GM18505 (cell line): ENCODE measurements at regions not wholly inside any gene's neighbourhood (a gene's known extent, or its start where the extent isn't known, plus 50 kb on each side); places are given as distances from the start of the nearest gene placed in this dataset.

Source experiments
- ATAC-seq: cut with Tn5 transposase; IDR thresholded peaks from one replicate; pipeline ENCODE4 v1.9.1; 2021; ENCODE audit not compliant: unreplicated experiment
- POLR2A ChIP-seq: IDR thresholded peaks from 4 replicates; pipeline ENCODE4 v1.6.1; 2011; ENCODE audit warnings: borderline replicate concordance; ENCODE audit not compliant: insufficient read depth, insufficient read length; ENCODE audit errors: extremely low read depth

DNA sequence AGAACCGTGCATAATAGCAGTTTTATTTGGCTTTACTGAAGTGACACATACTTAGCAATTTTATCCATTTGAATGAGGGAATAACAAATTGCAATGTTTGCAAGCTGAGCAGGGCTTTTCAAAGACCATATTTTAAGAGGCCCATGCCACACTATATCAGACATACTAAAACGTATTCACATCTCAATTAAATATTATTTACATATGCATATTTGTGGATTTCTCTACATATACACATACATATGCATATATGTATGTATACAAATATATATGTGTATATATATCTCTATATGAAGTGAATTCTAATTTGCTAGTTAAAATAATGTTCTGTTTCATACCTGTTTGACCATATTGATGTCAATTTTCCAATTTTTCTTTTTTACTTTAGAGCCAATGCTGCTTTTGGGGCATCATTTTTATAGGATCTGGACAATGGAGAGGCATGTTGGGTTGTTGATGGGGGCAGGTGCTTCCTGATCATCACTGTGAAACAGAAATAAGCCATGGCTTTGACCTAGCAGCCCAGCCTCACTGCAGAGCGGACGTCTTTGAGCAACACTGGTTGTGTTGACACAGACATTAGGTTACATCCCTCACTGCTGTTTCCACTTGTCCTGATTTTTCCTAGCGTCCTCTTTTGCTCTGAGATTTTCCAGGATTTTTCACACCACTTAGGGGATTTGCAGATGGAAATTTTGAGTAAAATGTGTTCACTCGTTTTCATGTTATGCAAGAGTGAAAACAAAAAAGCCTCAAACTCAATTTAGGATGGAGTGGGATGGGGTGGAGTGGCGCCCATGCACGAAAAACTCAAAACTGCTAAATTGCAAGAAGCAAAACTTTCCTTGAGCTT, 56.9 kb downstream of the RDH14 start:
- no peak for TF ChIP-seq POLR2A
- no peak for ATAC-seq

DNA sequence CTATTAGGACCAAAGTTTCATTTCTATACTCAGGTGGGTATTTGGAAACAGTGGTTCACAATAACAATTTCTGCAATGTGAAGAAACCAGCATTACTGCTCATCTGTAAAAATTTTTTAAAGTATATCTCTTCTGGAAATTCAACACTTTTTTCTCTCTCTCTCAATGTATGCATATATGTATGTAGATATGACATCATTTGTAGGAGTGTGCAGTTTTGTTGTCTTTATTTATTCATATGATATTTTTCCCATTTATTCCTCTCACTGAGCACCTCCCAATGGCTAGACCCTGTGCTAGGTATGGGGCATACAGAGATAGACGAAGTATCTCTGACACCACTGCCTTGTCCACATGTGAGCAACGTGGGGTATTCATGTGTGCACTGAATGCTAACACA, 58.3 kb downstream of the RDH14 start:
- no peak for ATAC-seq
- TF ChIP-seq POLR2A, result no peak

DNA sequence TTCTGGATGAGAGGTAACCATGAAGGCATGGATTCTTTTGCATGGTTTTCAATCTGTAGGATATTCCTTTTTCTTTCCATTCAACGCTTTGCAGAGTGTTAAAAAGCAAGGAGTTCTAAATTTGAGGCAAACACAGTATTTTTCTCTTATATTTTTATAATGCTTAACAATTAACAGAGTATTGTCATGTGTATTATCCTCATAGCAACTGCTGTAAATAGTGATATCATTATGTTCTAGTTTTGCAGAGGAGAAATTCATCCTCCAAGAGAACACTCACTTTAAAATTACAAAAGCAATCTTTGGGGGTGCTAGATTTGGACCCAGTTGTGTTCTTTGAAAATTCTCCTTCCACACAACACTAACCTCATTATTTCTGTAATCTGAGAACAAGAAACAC, 58.7 kb downstream of the RDH14 start:
- TF ChIP-seq POLR2A, result no peak
- ATAC-seq, result no peak

DNA sequence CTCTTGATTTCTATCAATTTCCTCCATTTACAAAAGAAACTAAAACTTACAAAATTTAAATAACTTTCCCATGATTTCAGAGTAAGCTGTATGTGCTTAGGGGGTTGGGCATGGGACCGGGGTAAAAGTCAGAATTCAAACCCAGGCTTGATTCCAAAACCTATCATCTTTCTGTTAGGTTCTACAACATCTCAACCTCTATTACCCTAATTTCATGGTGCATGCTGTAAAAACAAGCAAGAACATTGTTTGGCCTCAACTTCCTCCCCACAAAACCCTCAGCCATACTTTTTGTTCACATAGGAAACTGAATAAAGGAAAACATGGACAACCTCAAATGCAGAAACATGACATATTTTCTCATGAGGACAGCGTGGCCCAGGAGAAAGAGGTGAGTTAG, 59.3 kb downstream of the RDH14 start:
- ATAC-seq, result no peak
- TF ChIP-seq POLR2A, result no peak

DNA sequence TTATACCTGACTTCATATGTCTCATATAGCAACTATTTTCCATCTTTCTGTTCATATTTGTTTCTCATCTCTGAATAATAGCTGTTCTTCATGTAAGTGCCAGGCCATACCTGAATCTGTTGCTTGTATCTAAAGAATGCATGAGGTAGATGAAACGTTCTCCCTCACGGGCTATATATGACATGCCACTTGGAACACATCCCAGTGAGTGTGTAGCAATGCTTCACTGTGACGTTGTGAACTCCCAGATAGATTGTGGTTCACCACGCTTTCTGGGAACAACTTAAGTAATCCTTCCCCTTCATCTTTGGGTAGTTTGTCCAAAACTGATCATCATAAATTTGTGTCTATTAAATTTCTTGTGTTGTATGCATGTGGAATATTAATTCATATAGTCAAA, 60.1 kb downstream of the RDH14 start:
- no peak for TF ChIP-seq POLR2A
- no peak for ATAC-seq

DNA sequence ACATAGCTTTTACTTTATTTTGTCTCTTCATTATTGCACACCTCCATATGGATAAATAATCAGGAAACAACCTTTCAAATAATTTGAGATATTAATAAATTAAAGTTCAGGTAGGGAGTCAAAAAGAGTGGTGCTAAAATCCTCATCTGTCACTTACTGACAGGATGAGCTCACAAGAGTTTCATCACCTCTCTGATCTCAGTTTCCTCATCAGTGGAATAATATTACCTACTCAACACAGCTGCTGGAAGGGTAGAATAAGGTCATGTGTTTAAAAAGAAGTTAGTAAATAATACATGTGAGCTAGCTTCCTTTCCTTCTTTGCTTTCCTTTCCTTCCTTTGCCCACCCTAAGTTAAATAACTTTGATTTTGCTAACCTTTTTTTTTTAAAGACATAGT, 61.9 kb downstream of the RDH14 start:
- ATAC-seq, result no peak
- no peak for TF ChIP-seq POLR2A

DNA sequence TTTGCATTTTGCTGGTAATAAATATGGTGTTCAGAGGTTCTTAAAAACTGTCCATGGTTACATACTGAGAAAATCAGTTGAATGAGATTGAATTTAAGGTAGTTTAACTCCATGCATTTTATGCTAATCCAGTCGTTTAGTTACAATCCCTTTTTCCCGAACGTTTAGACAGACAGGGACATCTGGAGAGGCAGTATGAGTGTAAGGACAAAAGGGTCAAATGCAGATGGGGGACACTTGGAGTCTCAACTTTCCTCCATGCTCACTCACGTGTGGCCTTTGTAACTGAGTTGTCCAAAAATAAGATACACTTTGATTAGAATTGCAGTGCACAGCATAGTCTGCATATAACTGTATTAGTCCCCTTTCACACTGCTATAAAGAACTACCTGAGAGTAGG, 63.9 kb downstream of the RDH14 start:
- no peak for ATAC-seq
- TF ChIP-seq POLR2A, result no peak

DNA sequence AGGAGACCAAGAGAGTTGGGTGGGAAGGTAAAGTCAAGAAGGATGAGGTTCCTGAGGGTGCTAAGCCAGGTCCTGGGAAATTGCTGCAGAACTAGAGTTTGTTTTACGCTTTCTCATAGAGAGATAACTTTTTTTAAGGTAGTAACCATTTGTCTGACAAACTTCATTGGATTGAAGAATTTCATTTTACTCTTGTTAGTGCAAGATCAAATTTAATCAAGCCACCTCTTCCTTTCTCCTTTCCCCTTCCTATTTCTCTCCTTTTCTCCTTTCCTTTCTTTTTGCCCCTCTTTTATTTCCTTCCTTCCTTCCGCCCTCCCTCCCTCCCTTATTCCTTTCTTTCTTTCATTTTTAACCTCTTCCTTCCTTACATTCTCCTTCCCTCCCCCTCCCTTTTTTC, 65.4 kb downstream of the RDH14 start:
- TF ChIP-seq POLR2A, result no peak
- no peak for ATAC-seq

DNA sequence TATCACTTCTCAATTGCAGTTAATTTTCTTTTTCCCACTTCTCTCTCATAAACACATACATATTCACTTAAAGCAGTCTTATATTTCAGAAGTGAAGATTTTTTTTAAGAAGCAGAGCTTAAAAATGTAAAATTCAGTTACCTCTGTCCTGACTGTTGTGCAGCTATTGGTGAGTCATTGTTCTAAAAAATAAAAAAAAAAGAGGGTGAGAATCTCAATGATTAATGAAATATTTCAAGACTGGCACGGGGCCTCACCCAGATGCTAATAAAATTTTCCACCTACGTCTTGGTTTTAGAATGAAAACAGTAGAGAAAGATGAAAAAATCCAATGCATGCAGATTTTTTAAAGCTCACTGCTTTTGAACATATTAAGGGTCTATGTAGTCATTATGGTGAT, 67.7 kb downstream of the RDH14 start:
- no peak for TF ChIP-seq POLR2A
- ATAC-seq, result no peak

DNA sequence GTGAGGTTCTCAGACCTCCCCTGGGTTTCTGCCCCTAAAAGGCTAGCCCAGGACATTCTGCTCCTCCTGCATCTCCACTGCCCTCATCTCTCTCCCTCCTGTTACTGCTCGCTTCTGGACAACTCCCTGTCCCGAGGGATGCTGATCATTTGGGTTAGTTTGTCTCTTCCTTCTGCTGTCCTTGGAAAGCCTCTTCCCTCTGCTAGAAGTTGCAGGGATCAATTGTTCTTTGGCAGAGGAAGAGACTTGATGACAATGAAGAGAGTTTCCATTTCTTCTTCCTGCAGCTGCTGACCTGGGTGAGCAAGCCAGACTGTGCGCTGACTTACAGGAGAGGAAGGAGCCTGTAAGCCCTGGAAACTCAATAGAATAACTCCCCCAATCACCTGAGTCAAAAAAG, 68.9 kb downstream of the RDH14 start:
- no peak for ATAC-seq
- TF ChIP-seq POLR2A, result no peak

DNA sequence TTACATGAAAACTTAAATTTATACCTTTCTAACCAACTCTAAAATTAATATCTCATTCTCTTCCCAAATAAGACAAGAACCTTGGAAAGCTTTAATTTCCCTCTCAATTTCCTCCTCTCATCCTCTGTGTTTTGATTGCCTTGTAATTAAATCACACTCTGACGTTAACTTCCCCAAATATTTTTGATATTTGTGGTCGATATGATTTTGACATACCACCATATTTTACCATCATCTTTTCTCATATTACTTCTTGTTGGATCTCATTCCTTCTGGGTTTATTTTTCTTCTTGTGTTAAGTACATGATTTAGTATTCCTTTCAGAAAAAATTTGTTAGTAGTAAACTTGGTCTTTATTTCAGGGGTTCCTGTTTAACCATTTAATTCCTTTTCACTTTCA, 69.6 kb downstream of the RDH14 start:
- ATAC-seq, result no peak
- TF ChIP-seq POLR2A, result no peak

DNA sequence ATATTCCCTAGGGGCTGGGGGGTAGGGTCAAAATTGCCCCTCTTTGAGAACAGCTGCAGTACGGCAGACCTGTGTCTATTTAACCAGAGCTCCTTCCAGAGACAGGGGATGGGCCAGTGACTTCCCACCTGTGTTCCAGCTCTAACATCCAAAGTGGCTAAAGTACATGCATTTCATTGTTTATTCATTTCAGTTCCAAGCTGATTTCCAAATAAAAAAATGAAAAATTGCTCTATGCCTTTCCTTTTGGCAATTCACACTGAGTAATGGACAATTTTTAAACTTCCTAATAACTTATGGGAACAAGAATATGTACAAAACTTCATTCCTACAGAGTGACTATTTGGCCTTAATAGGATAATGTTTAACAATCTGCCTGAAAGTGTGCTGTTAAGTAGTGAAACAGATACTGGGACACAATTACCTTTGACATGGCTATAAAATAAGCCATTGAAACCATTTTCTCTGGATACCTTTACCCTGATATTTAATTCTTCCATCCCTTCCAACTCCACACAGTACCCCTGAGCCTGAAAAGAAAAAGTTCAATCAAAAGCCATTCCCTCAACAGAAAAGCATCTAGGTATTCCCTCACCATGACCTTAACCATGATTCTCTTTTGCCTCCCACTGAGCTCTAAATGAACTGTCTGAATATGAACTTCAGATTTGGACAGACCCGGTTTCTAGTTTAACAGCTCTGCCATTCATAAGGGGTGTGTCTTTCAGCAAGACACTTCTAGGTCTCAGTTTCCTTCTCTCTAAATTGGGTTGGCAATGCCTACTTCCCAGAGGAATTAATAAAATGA, 73.1 kb downstream of the RDH14 start:
- no peak for ATAC-seq
- no peak for TF ChIP-seq POLR2A

DNA sequence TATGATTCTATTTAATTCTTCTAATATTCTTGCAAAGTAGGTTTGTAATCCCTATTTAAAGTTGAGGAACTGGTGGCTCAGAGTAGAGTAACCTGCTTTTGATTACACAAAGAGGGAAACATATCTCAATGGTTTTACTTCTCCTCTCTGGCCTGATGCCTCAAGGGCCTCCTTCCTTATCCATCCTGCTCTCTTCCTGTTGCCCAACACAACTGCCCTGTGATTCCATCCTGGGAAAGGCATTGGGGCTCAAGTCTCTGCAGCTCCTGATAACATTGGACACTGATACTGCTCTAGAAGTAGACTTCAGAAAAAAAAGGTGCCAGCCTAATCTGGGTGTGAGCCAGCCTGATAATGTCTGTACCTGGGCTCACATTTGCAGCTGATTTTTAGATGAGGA, 75.8 kb downstream of the RDH14 start:
- TF ChIP-seq POLR2A, result no peak
- no peak for ATAC-seq

DNA sequence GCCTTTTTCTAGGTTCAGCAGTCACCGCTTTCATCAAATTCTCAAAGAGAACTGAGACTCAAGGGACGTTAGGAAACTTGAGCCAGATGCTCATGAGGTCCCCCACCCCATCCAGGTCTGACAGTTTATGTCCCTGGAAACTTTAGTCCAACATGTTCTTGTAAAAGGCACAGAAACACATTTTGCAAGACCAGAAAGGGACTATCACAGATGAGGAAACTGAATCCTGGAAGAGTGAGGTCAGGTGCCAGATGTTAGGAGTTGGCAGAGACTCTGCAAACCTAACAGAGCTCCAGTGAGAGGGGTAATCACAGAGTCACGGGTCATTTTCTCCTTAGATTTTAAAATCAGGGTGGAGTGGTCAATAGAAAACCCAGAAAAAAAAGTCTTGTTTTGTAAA, 76.6 kb downstream of the RDH14 start:
- ATAC-seq, result no peak
- no peak for TF ChIP-seq POLR2A
